GM20000 (cell line): ENCODE measurements at regions not wholly inside any gene's neighbourhood (a gene's known extent, or its start where the extent isn't known, plus 50 kb on each side); places are given as distances from the start of the nearest gene placed in this dataset.

ENCODE experiments used
- DNase-seq: peaks from one replicate; pipeline ENCODE4 v3.0.0; 2012; ENCODE audit warnings: low spot score
- CTCF ChIP-seq: IDR thresholded peaks from 2 replicates; pipeline ENCODE4 v1.5.1; 2012; ENCODE audit warnings: mild to moderate bottlenecking, control low read depth; ENCODE audit errors: extremely low read depth, missing control alignments

GRCh38 chr1:191895462-191896058, 262.7 kb upstream of the RGS18 start:
- TF ChIP-seq CTCF = no peak
- DNase-seq = no peak

DNA sequence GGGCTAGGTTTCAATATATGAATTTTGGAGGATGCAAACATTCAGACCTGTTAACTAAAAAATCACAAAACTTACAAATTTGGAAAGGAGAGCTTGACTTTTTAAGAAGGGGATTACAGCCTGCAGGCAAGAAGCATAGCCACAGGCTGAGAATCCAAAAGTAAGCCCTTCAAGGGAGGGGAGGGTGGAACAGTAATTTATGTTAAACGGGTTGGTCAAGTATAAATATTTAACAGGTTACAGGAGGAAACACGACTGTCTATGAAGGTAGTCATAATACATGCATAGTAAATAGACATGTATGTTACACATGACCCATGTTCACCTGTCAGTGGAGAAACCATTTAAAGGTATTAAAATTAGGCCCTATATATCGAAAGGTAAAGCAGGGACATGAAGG, 261.1 kb upstream of the RGS18 start:
- no peak for DNase-seq

GRCh38 chr1:191901651-191902050, 256.6 kb upstream of the RGS18 start:
- no peak for TF ChIP-seq CTCF
- DNase-seq = no peak

More for the DNA sequence above, 261.1 kb upstream of the RGS18 start:
- no peak for TF ChIP-seq CTCF

- no peak for DNase-seq
- TF ChIP-seq CTCF = no peak
Measured at GRCh38 chr1:191904991-191905390, 253.3 kb upstream of the RGS18 start.

- TF ChIP-seq CTCF = no peak
- DNase-seq = no peak
Measured at GRCh38 chr1:191905781-191906180, 252.5 kb upstream of the RGS18 start.

GRCh38 chr1:191907121-191907520, 251.1 kb upstream of the RGS18 start:
- DNase-seq = no peak
- no peak for TF ChIP-seq CTCF

DNA sequence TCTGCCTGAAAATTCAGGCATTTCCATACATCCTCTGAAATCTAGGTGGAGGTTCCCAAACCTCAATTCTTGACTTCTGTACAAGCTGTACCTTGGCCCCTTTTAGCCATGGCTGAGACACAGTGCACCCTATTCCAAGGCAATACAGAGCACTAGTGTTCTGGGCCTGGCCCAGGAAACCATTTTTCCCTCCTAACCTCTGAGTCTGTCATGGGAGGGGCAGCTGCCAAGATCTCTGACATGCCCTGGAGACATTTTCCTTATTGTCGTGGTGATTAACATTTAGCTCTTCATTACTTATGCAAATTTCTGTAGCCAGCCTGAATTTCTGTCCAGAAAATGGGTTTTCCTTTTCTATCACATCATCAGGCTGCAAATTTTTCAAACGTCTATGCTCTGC, 248.0 kb upstream of the RGS18 start:
- TF ChIP-seq CTCF = no peak
- DNase-seq = no peak
